Liver (tissue), 7 donors: ENCODE measurements at regions not wholly inside any gene's neighbourhood (a gene's known extent, or its start where the extent isn't known, plus 50 kb on each side); places are given as distances from the start of the nearest gene placed in this dataset.

Experiments used
- DNase-seq: peaks from one replicate; pipeline ENCODE4 v3.0.0-alpha.2; 2017; ENCODE audit warnings: low spot score
- H3K27ac ChIP-seq, 2 donors: one replicate each; pipeline ENCODE4 v1.7.0; 2013; ENCODE audit warnings: inconsistent platforms in 2 of 2, low read length in 2 of 2, control low read depth in 1 of 2, low read depth in 1 of 2, mild to moderate bottlenecking in 1 of 2
- H3K27me3 ChIP-seq, 4 donors: one replicate each; pipeline versions ENCODE4 v1.6.1 to v1.7.0; 2013; ENCODE audit warnings: low read length in 3 of 4, inconsistent platforms in 1 of 4, mild to moderate bottlenecking in 1 of 4, moderate library complexity in 1 of 4; ENCODE audit not compliant: control insufficient read depth in 4 of 4, insufficient read depth in 4 of 4
- H3K36me3 ChIP-seq, 4 donors: one replicate each; pipeline versions ENCODE4 v1.6.1 to v1.7.0; 2013; ENCODE audit warnings: low read length in 3 of 4, mild to moderate bottlenecking in 3 of 4, low read depth in 1 of 4, moderate library complexity in 1 of 4; ENCODE audit not compliant: control insufficient read depth in 4 of 4, insufficient read depth in 3 of 4
- H3K4me1 ChIP-seq, 4 donors: one replicate each; pipeline versions ENCODE4 v1.6.1 to v1.7.0; 2013; ENCODE audit warnings: low read length in 3 of 4, mild to moderate bottlenecking in 3 of 4, moderate library complexity in 1 of 4; ENCODE audit not compliant: control insufficient read depth in 4 of 4, insufficient read depth in 4 of 4
- H3K4me3 ChIP-seq, 3 donors: one replicate each; pipeline versions ENCODE4 v1.6.1 to v1.7.0; 2013; ENCODE audit warnings: low read length in 3 of 3, control low read depth in 1 of 3, low read depth in 1 of 3, mild to moderate bottlenecking in 1 of 3
- H3K9ac ChIP-seq, 2 donors: one replicate each; pipeline ENCODE4 v1.7.0; 2013; ENCODE audit warnings: low read length in 2 of 2, mild to moderate bottlenecking in 2 of 2, moderate library complexity in 2 of 2, control low read depth in 1 of 2, low read depth in 1 of 2
- H3K9me3 ChIP-seq, 4 donors: one replicate each; pipeline versions ENCODE4 v1.6.1 to v1.7.0; 2013; ENCODE audit warnings: low read length in 3 of 4; ENCODE audit not compliant: control insufficient read depth in 4 of 4
- ATF3 ChIP-seq: IDR thresholded peaks from 2 replicates; pipeline ENCODE4 v1.6.1; 2016; ENCODE audit warnings: antibody characterized with exemption
- FOXA1 ChIP-seq: IDR thresholded peaks from 2 replicates; pipeline ENCODE4 v1.6.1; 2016; ENCODE audit warnings: antibody characterized with exemption
- FOXA2 ChIP-seq: IDR thresholded peaks from 2 replicates; pipeline ENCODE4 v1.6.1; 2016; ENCODE audit warnings: antibody characterized with exemption
- HNF4A ChIP-seq, 2 donors: conservative IDR thresholded peaks; 2 replicates each; pipeline ENCODE4 v1.6.1; 2016; ENCODE audit warnings: antibody characterized with exemption in 2 of 2, mild to moderate bottlenecking in 2 of 2
- JUND ChIP-seq, 2 donors: IDR thresholded peaks; 2 replicates each; pipeline ENCODE4 v1.6.1; 2016; ENCODE audit warnings: antibody characterized with exemption in 2 of 2
- MAX ChIP-seq: IDR thresholded peaks from 2 replicates; pipeline ENCODE4 v1.6.1; 2016; ENCODE audit warnings: antibody characterized with exemption
- RAD21 ChIP-seq, 2 donors: IDR thresholded peaks; 2 replicates each; pipeline ENCODE4 v1.6.1; 2016; ENCODE audit warnings: antibody characterized with exemption in 2 of 2, mild to moderate bottlenecking in 2 of 2
- RXRA ChIP-seq, 2 donors: IDR thresholded peaks; 2 replicates each; pipeline ENCODE4 v1.6.1; 2017 to 2018; ENCODE audit warnings: antibody characterized with exemption in 2 of 2, mild to moderate bottlenecking in 1 of 2
- TAF1 ChIP-seq: conservative IDR thresholded peaks from 2 replicates; pipeline ENCODE4 v1.6.1; 2016; ENCODE audit warnings: antibody characterized with exemption, mild to moderate bottlenecking
- ZBTB33 ChIP-seq: IDR thresholded peaks from 2 replicates; pipeline ENCODE4 v1.6.1; 2016; ENCODE audit warnings: antibody characterized with exemption
- WGBS: extraction: QIAGEN DNeasy Blood & Tissue Kit; methylation state at CpG from one replicate; pipeline ENCODE4 v1.1.7; 2013; 5-methylcytosine and 5-hydroxymethylcytosine counted together
- donor health status: healthy.
- donor health status: healthy.
- donor health status: healthy.
- donor health status: healthy.

- TF ChIP-seq FOXA1 (no peak), ZBTB33 (no peak), ATF3 (no peak), HNF4A (conservative IDR thresholded peaks at IDR 0.05) (no peak)
- no peaks in the 10 kb centered on the region for H3K9me3 ChIP-seq
- no peak for DNase-seq
Observed at GRCh38 chr13:72050251-72050650, 183.2 kb upstream of the DACH1 start.

GRCh38 chr13:72043366-72043765 is 176.4 kb upstream of the DACH1 start:
- Histone ChIP-seq H3K36me3 (no peaks in the 10 kb centered on the region), H3K27me3 (no peaks in the 10 kb centered on the region), H3K4me1 (no peaks in the 10 kb centered on the region), H3K27ac (no peak overlapping the region), H3K9me3 (no peaks in the 10 kb centered on the region), H3K9ac (no peak overlapping the region), H3K4me3 (no peak overlapping the region)
- 73% methylated on average over 4 of the region's 4 CpGs for WGBS
- DNase-seq: no peak
- TF ChIP-seq TAF1 (no peak), RAD21 (IDR thresholded peaks at IDR 0.05) (no peak)

More at GRCh38 chr13:72050251-72050650, 183.2 kb upstream of the DACH1 start:
- H3K9ac ChIP-seq: no peak overlapping the region
- no peak overlapping the region for H3K27ac ChIP-seq
- no peaks in the 10 kb centered on the region for H3K27me3 ChIP-seq
- no peaks in the 10 kb centered on the region for H3K4me1 ChIP-seq
- no peaks in the 10 kb centered on the region for H3K36me3 ChIP-seq
- H3K4me3 ChIP-seq: no peak overlapping the region
- WGBS: 43% methylated on average over 3 of the region's 3 CpGs

- no peak for DNase-seq
- no peaks in the 10 kb centered on the region for H3K9me3 ChIP-seq
- no peak overlapping the region for H3K9ac ChIP-seq
- no peak overlapping the region for H3K27ac ChIP-seq
- no peaks in the 10 kb centered on the region for H3K36me3 ChIP-seq
- TF ChIP-seq JUND (IDR thresholded peaks at IDR 0.05) (no peak), TAF1 (no peak), ZBTB33 (no peak), RAD21 (IDR thresholded peaks at IDR 0.05) (no peak), RXRA (IDR thresholded peaks at IDR 0.05) (no peak), MAX (no peak), FOXA2 (no peak)
- no peak overlapping the region for H3K4me3 ChIP-seq
- H3K4me1 ChIP-seq: no peaks in the 10 kb centered on the region
- WGBS: 53% methylated on average over 2 of the region's 2 CpGs
- no peaks in the 10 kb centered on the region for H3K27me3 ChIP-seq
Observed at GRCh38 chr13:72041165-72041564, 174.2 kb upstream of the DACH1 start.
